T-helper 1 cell (primary cell): ENCODE measurements at regions not wholly inside any gene's neighbourhood (a gene's known extent, or its start where the extent isn't known, plus 50 kb on each side); places are given as distances from the start of the nearest gene placed in this dataset.

Source experiments
- DNase-seq, 5 donors: peaks; one replicate each; pipeline ENCODE4 v3.0.0-alpha.2; 2012 to 2020

GRCh38 chr4:184575306-184575705 lies 73.9 kb downstream of the CASP3 start:
- no peak for DNase-seq

- DNase-seq, result no peak
Observed at GRCh38 chr4:184574861-184575260, 74.4 kb downstream of the CASP3 start.

- DNase-seq, result peak in 1 of 5 donors; percentile 34
Observed at GRCh38 chr4:184573701-184574100, 75.5 kb downstream of the CASP3 start.

GRCh38 chr4:184568770-184569169 lies 80.5 kb downstream of the CASP3 start:
- DNase-seq, result no peak

GRCh38 chr4:184563621-184564020 lies 85.6 kb downstream of the CASP3 start:
- no peak for DNase-seq

GRCh38 chr4:184558996-184559395 lies 84.6 kb upstream of the IRF2 start:
- no peak for DNase-seq

GRCh38 chr4:184553891-184554290 lies 79.5 kb upstream of the IRF2 start:
- DNase-seq, result no peak

- no peak for DNase-seq
Observed at GRCh38 chr4:184550476-184550875, 76.1 kb upstream of the IRF2 start.

GRCh38 chr4:184548648-184549341 lies 74.4 kb upstream of the IRF2 start:
- no peak for DNase-seq

GRCh38 chr4:184548316-184548647 lies 73.9 kb upstream of the IRF2 start:
- no peak for DNase-seq

- no peak for DNase-seq
Observed at GRCh38 chr4:184544788-184545409, 70.5 kb upstream of the IRF2 start.

GRCh38 chr4:184541907-184542306 lies 67.6 kb upstream of the IRF2 start:
- no peak for DNase-seq

- DNase-seq, result no peak
Observed at GRCh38 chr4:184540307-184540706, 66.0 kb upstream of the IRF2 start.

GRCh38 chr4:184538023-184538599 lies 63.8 kb upstream of the IRF2 start:
- peak; percentile 23 to 87 (median 33) for DNase-seq

GRCh38 chr4:184537269-184538022 lies 63.1 kb upstream of the IRF2 start:
- DNase-seq, result peak; percentile 84 to 91 (median 86)

GRCh38 chr4:184536881-184537248 lies 62.5 kb upstream of the IRF2 start:
- DNase-seq, result no peak

- DNase-seq, result no peak
Observed at GRCh38 chr4:184536065-184536880, 61.9 kb upstream of the IRF2 start.

- peak in 1 of 5 donors; percentile 80 for DNase-seq
Observed at GRCh38 chr4:184534511-184535391, 60.4 kb upstream of the IRF2 start.

GRCh38 chr4:184533908-184534307 lies 59.6 kb upstream of the IRF2 start:
- no peak for DNase-seq

- DNase-seq, result no peak
Observed at GRCh38 chr4:184531008-184531407, 56.7 kb upstream of the IRF2 start.

GRCh38 chr4:184529283-184529682 lies 54.9 kb upstream of the IRF2 start:
- DNase-seq, result no peak

GRCh38 chr4:184528713-184529112 lies 54.4 kb upstream of the IRF2 start:
- no peak for DNase-seq
